ENCODE measurements at regions not wholly inside any gene's neighbourhood (a gene's known extent, or its start where the extent isn't known, plus 50 kb on each side); places are given as distances from the start of the nearest gene placed in this dataset.
"Not testable (repeated sequence)": the region's sequence is repeated elsewhere in the genome, so short reads cannot be mapped to it uniquely, and the experiment has no call there.

- not testable (repeated sequence) for H2BK15ac ChIP-seq (replicated peaks; ENCODE audit: low read depth); H3K36me3 ChIP-seq (ENCODE audit: control insufficient read depth, insufficient read depth, low read length); DNase-seq; H3K56ac ChIP-seq (ENCODE audit: low read length); H3K9ac ChIP-seq (ENCODE audit: low read length); H3K79me2 ChIP-seq (ENCODE audit: control insufficient read depth, insufficient read depth, low read length); H4K5ac ChIP-seq (ENCODE audit: low read length); H3K4ac ChIP-seq (ENCODE audit: low read depth, low read length); H3K4me3 ChIP-seq (ENCODE audit: low read length); H3K27me3 ChIP-seq (ENCODE audit: insufficient read depth, low read length, poor library complexity); H4K8ac ChIP-seq (ENCODE audit: low read depth, low read length); H3K18ac ChIP-seq (ENCODE audit: low read length); H2AK5ac ChIP-seq (ENCODE audit: low read length); H2BK120ac ChIP-seq (ENCODE audit: low read depth, low read length); H3K4me1 ChIP-seq (ENCODE audit: control insufficient read depth, low read depth, low read length); H3K4me2 ChIP-seq (ENCODE audit: low read length); H3K27ac ChIP-seq (ENCODE audit: low read depth, low read length); H2BK5ac ChIP-seq (ENCODE audit: low read length); H3K23ac ChIP-seq (ENCODE audit: low read length); H3K79me1 ChIP-seq (ENCODE audit: low read length)
- no CpG with 5 or more reads among the region's 13 CpGs for WGBS (ENCODE audit: extremely low coverage, insufficient coverage, low lambda C conversion rate)
Measured at GRCh38 chr15:20338671-20339070, 202.9 kb downstream of the GOLGA6L6 start.

DNA sequence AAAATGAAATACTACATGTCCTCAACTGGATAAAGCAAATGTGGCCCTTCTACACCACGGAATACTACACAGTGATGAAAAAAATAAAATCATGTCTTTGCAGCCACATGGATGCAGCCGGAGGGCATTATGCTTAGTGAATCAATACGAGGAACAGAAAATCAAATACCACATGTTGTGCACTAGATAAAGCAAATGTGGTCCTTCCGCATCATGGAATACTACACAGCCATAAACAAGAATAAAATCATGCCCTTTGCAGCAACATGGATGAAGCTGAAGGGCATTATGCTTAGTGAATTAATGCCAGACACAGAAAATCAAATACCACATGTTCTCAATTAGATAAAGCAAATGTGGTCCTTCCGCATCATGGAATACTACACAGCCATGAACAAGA, 204.4 kb downstream of the GOLGA6L6 start:
- not testable (repeated sequence) for H3K79me2 ChIP-seq (ENCODE audit: control insufficient read depth, insufficient read depth, low read length); H3K9ac ChIP-seq (ENCODE audit: low read length); H4K8ac ChIP-seq (ENCODE audit: low read depth, low read length); DNase-seq; H3K36me3 ChIP-seq (ENCODE audit: control insufficient read depth, insufficient read depth, low read length); H3K27ac ChIP-seq (ENCODE audit: low read depth, low read length); H2BK5ac ChIP-seq (ENCODE audit: low read length); H4K5ac ChIP-seq (ENCODE audit: low read length); H3K27me3 ChIP-seq (ENCODE audit: insufficient read depth, low read length, poor library complexity); H3K4ac ChIP-seq (ENCODE audit: low read depth, low read length); H3K56ac ChIP-seq (ENCODE audit: low read length); H3K79me1 ChIP-seq (ENCODE audit: low read length); H3K23ac ChIP-seq (ENCODE audit: low read length); H3K4me3 ChIP-seq (ENCODE audit: low read length); H2AK5ac ChIP-seq (ENCODE audit: low read length); H3K4me2 ChIP-seq (ENCODE audit: low read length); H3K4me1 ChIP-seq (ENCODE audit: control insufficient read depth, low read depth, low read length); H3K18ac ChIP-seq (ENCODE audit: low read length); H2BK120ac ChIP-seq (ENCODE audit: low read depth, low read length); H2BK15ac ChIP-seq (replicated peaks; ENCODE audit: low read depth)
- WGBS (ENCODE audit: extremely low coverage, insufficient coverage, low lambda C conversion rate) = no CpG with 5 or more reads among the region's 5 CpGs

DNA sequence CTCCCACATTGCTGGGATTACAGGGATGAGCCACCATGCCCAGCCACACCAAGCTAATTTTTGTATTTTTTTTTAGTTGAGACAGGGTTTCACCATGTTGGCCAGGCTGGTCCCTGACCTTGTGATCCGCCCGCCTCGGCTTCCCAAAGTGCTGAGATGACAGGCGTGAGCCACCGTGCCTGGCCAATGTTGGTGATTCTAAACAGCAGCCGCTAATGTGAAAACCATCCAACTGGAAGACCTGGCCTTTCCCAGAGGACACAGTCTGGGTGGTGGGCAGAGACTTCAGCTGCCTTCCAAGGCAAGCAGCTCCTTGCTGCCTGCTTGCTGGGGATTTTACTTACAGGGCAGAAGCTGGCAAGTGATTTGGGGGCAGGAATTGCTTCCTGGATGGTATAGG, 207.1 kb downstream of the GOLGA6L6 start:
- not testable (repeated sequence) for H2BK15ac ChIP-seq (replicated peaks; ENCODE audit: low read depth); H3K79me1 ChIP-seq (ENCODE audit: low read length); H3K27ac ChIP-seq (ENCODE audit: low read depth, low read length); H2BK120ac ChIP-seq (ENCODE audit: low read depth, low read length); H2AK5ac ChIP-seq (ENCODE audit: low read length); H2BK5ac ChIP-seq (ENCODE audit: low read length); H3K36me3 ChIP-seq (ENCODE audit: control insufficient read depth, insufficient read depth, low read length); H3K4me3 ChIP-seq (ENCODE audit: low read length); H3K18ac ChIP-seq (ENCODE audit: low read length); H3K9ac ChIP-seq (ENCODE audit: low read length); H3K4me1 ChIP-seq (ENCODE audit: control insufficient read depth, low read depth, low read length); H3K4me2 ChIP-seq (ENCODE audit: low read length); H3K56ac ChIP-seq (ENCODE audit: low read length); H3K79me2 ChIP-seq (ENCODE audit: control insufficient read depth, insufficient read depth, low read length); H3K27me3 ChIP-seq (ENCODE audit: insufficient read depth, low read length, poor library complexity); DNase-seq; H4K8ac ChIP-seq (ENCODE audit: low read depth, low read length); H3K4ac ChIP-seq (ENCODE audit: low read depth, low read length); H4K5ac ChIP-seq (ENCODE audit: low read length); H3K23ac ChIP-seq (ENCODE audit: low read length)
- WGBS (ENCODE audit: extremely low coverage, insufficient coverage, low lambda C conversion rate) = no CpG with 5 or more reads among the region's 6 CpGs

DNA sequence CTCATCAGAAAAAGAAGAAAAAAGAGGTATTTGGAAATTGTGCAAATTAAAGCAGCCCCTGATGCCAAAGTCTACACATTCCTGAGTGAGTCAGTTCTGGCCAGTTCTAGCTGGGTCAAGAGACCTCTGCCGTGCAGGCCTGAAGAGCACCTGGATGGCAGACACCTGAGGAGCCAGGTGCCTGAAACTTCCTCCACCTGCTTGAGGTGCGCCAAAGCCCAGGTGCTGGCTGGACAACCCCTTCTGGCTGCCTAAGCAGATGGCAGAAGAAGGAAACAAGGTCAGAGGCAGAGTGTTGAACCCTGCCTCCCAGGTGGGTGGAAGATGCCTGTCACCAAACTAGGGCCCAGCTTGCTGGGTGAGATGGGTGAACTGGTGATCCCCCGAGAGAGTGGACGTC, 215.8 kb downstream of the GOLGA6L6 start:
- H3K79me1 ChIP-seq (ENCODE audit: low read length); H3K79me2 ChIP-seq (ENCODE audit: control insufficient read depth, insufficient read depth, low read length); H3K23ac ChIP-seq (ENCODE audit: low read length); H3K18ac ChIP-seq (ENCODE audit: low read length); H2BK15ac ChIP-seq (replicated peaks; ENCODE audit: low read depth); H3K4me1 ChIP-seq (ENCODE audit: control insufficient read depth, low read depth, low read length); H3K56ac ChIP-seq (ENCODE audit: low read length); H4K8ac ChIP-seq (ENCODE audit: low read depth, low read length); H2BK5ac ChIP-seq (ENCODE audit: low read length); H3K4me3 ChIP-seq (ENCODE audit: low read length); DNase-seq; H3K4ac ChIP-seq (ENCODE audit: low read depth, low read length); H3K27me3 ChIP-seq (ENCODE audit: insufficient read depth, low read length, poor library complexity); H4K5ac ChIP-seq (ENCODE audit: low read length); H3K27ac ChIP-seq (ENCODE audit: low read depth, low read length); H3K36me3 ChIP-seq (ENCODE audit: control insufficient read depth, insufficient read depth, low read length); H2BK120ac ChIP-seq (ENCODE audit: low read depth, low read length); H3K9ac ChIP-seq (ENCODE audit: low read length); H2AK5ac ChIP-seq (ENCODE audit: low read length); H3K4me2 ChIP-seq (ENCODE audit: low read length): not testable (repeated sequence)
- WGBS (ENCODE audit: extremely low coverage, insufficient coverage, low lambda C conversion rate) = no CpG with 5 or more reads among the region's 4 CpGs

DNA sequence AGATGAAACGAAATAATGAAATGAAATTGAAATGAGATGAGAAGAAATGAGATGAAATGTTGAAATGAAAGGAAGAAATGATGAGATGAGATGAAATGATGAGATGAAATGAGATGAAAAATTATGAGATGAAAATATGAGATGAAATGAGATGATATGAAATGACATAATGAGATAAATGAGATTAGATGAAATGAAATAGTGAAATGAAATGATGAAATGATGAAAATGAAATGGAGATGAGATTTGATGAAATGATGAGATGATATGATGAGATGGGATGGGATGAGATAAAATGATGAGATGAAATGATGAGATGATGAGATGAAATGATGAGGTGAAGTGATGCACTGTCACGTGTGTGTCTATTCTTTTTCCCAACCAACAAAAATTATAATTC, 224.5 kb downstream of the GOLGA6L6 start:
- H2BK5ac ChIP-seq (ENCODE audit: low read length); H3K18ac ChIP-seq (ENCODE audit: low read length); H3K27me3 ChIP-seq (ENCODE audit: insufficient read depth, low read length, poor library complexity); H3K4me1 ChIP-seq (ENCODE audit: control insufficient read depth, low read depth, low read length); H3K27ac ChIP-seq (ENCODE audit: low read depth, low read length); H3K23ac ChIP-seq (ENCODE audit: low read length); DNase-seq; H3K56ac ChIP-seq (ENCODE audit: low read length); H3K4me3 ChIP-seq (ENCODE audit: low read length); H3K9ac ChIP-seq (ENCODE audit: low read length); H3K79me2 ChIP-seq (ENCODE audit: control insufficient read depth, insufficient read depth, low read length); H2AK5ac ChIP-seq (ENCODE audit: low read length); H4K8ac ChIP-seq (ENCODE audit: low read depth, low read length); H3K4ac ChIP-seq (ENCODE audit: low read depth, low read length); H2BK15ac ChIP-seq (replicated peaks; ENCODE audit: low read depth); H4K5ac ChIP-seq (ENCODE audit: low read length); H3K36me3 ChIP-seq (ENCODE audit: control insufficient read depth, insufficient read depth, low read length); H3K79me1 ChIP-seq (ENCODE audit: low read length); H3K4me2 ChIP-seq (ENCODE audit: low read length); H2BK120ac ChIP-seq (ENCODE audit: low read depth, low read length): not testable (repeated sequence)
- WGBS (ENCODE audit: extremely low coverage, insufficient coverage, low lambda C conversion rate) = 100% methylated on average over 1 of the region's 2 CpGs

- not testable (repeated sequence) for H3K9ac ChIP-seq (ENCODE audit: low read length); H3K79me1 ChIP-seq (ENCODE audit: low read length); H2BK15ac ChIP-seq (replicated peaks; ENCODE audit: low read depth); H3K36me3 ChIP-seq (ENCODE audit: control insufficient read depth, insufficient read depth, low read length); DNase-seq; H3K4me1 ChIP-seq (ENCODE audit: control insufficient read depth, low read depth, low read length); H2AK5ac ChIP-seq (ENCODE audit: low read length); H3K4me3 ChIP-seq (ENCODE audit: low read length); H3K4me2 ChIP-seq (ENCODE audit: low read length); H2BK120ac ChIP-seq (ENCODE audit: low read depth, low read length); H3K18ac ChIP-seq (ENCODE audit: low read length); H4K5ac ChIP-seq (ENCODE audit: low read length); H3K27me3 ChIP-seq (ENCODE audit: insufficient read depth, low read length, poor library complexity); H4K8ac ChIP-seq (ENCODE audit: low read depth, low read length); H3K79me2 ChIP-seq (ENCODE audit: control insufficient read depth, insufficient read depth, low read length); H3K56ac ChIP-seq (ENCODE audit: low read length); H2BK5ac ChIP-seq (ENCODE audit: low read length); H3K27ac ChIP-seq (ENCODE audit: low read depth, low read length); H3K23ac ChIP-seq (ENCODE audit: low read length); H3K4ac ChIP-seq (ENCODE audit: low read depth, low read length)
- no CpG with 5 or more reads among the region's 23 CpGs for WGBS (ENCODE audit: extremely low coverage, insufficient coverage, low lambda C conversion rate)
Measured at GRCh38 chr15:20311014-20311680, 230.5 kb downstream of the GOLGA6L6 start.

All from mesendoderm (in vitro differentiated cells).